ENCODE measurements at regions not wholly inside any gene's neighbourhood (a gene's known extent, or its start where the extent isn't known, plus 50 kb on each side); places are given as distances from the start of the nearest gene placed in this dataset.

GRCh38 chr5:143693651-143694252 lies 118.2 kb upstream of the HMHB1 start:
- TF ChIP-seq CTCF (conservative IDR thresholded peaks at IDR 0.05; ENCODE audit: low read length) (no peak), EZH2phosphoT487 (IDR thresholded peaks at IDR 0.05; ENCODE audit: borderline replicate concordance) (no peak)
